Activated CD4-positive, alpha-beta T cell treated with anti-CD3 and anti-CD28 coated beads, Interleukin-2, amount 10 ng/mL, durations not matched to agents 24 days and 14 days (primary cell): ENCODE measurements at regions not wholly inside any gene's neighbourhood (a gene's known extent, or its start where the extent isn't known, plus 50 kb on each side); places are given as distances from the start of the nearest gene placed in this dataset.
"Not testable (repeated sequence)": the region's sequence is repeated elsewhere in the genome, so short reads cannot be mapped to it uniquely, and the experiment has no call there.

Experiments used
- DNase-seq: peaks from one replicate; pipeline ENCODE4 v3.0.0; 2022
- H3K27ac Mint-ChIP-seq: one replicate; pipeline ENCODE4 v1.8.0; 2022; ENCODE audit warnings: mild to moderate bottlenecking, mixed read lengths
- H3K27me3 Mint-ChIP-seq: one replicate; pipeline ENCODE4 v1.8.0; 2022; ENCODE audit warnings: mixed read lengths
- H3K36me3 Mint-ChIP-seq: one replicate; pipeline ENCODE4 v1.8.0; 2022; ENCODE audit warnings: low read depth, mild to moderate bottlenecking, mixed read lengths
- H3K4me1 Mint-ChIP-seq: one replicate; pipeline ENCODE4 v1.8.0; 2021; ENCODE audit warnings: mixed read lengths
- H3K4me3 Mint-ChIP-seq: one replicate; pipeline ENCODE4 v1.8.0; 2022; ENCODE audit warnings: mild to moderate bottlenecking, moderate library complexity, mixed read lengths
- H3K9me3 Mint-ChIP-seq: one replicate; pipeline ENCODE4 v1.8.0; 2021; ENCODE audit warnings: mixed read lengths
- intact Hi-C: fragments of 100-400 bp; cut with micrococcal nuclease; formaldehyde crosslinking; loops from one replicate; pipeline ENCODE4 v1.15.1; 2023

GRCh38 chrY:18599606-18600005 is 53.1 kb downstream of the HSFY1 start:
- intact Hi-C loops, H3K27me3 Mint-ChIP-seq, H3K27ac Mint-ChIP-seq, H3K36me3 Mint-ChIP-seq, DNase-seq, H3K9me3 Mint-ChIP-seq, H3K4me1 Mint-ChIP-seq, H3K4me3 Mint-ChIP-seq: not testable (repeated sequence)

DNA sequence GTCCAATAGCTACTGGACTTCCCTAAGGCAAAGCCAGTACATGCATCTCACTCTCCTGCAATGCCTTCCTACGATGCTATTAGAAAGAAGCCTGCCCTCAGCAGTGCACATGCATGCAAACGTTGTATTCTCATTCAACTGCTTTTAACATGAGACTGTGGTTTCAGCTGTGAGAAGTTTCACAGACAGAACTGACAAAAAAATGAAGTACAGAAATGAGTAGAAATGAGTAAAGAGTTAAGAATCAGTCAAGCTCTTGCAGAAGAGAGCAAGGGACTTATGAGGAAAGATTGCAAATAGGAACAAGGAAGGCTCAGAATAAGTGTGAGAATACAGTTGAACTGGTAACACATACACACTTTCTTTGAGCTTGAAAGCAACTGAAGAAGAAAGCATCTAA is 54.8 kb downstream of the HSFY1 start:
- DNase-seq, H3K36me3 Mint-ChIP-seq, H3K4me1 Mint-ChIP-seq, H3K4me3 Mint-ChIP-seq, H3K27ac Mint-ChIP-seq, H3K9me3 Mint-ChIP-seq, H3K27me3 Mint-ChIP-seq, intact Hi-C loops: not testable (repeated sequence)

GRCh38 chrY:18606251-18606650 is 59.7 kb downstream of the HSFY1 start:
- H3K36me3 Mint-ChIP-seq, DNase-seq, H3K4me1 Mint-ChIP-seq, H3K4me3 Mint-ChIP-seq, H3K9me3 Mint-ChIP-seq, intact Hi-C loops, H3K27ac Mint-ChIP-seq, H3K27me3 Mint-ChIP-seq: not testable (repeated sequence)

GRCh38 chrY:18608205-18608604 is 61.7 kb downstream of the HSFY1 start:
- H3K36me3 Mint-ChIP-seq, intact Hi-C loops, H3K4me1 Mint-ChIP-seq, H3K4me3 Mint-ChIP-seq, DNase-seq, H3K27ac Mint-ChIP-seq, H3K9me3 Mint-ChIP-seq, H3K27me3 Mint-ChIP-seq: not testable (repeated sequence)

DNA sequence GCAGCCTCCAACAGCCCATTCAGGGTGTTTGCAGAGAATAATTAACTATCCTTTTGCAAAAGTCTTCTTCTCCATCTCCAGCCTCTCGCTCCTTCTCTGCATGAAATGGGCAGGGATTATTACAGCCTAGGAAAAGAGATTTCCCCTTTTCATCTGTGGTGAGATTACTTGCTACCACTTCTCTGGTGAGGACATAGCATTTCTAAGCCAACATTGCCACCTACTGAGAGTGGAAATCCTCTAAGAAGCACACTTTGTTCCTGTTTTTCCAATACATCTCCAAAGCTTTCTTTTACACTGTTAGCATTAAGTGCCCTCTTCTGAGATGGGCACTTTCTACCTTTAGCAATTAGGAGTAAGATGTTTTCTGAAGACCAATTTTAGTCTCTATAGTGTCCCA is 69.3 kb downstream of the HSFY1 start:
- H3K27me3 Mint-ChIP-seq, H3K36me3 Mint-ChIP-seq, DNase-seq, H3K4me1 Mint-ChIP-seq, H3K9me3 Mint-ChIP-seq, H3K4me3 Mint-ChIP-seq, H3K27ac Mint-ChIP-seq, intact Hi-C loops: not testable (repeated sequence)

- intact Hi-C loops, H3K9me3 Mint-ChIP-seq, H3K27ac Mint-ChIP-seq, H3K36me3 Mint-ChIP-seq, H3K4me3 Mint-ChIP-seq, H3K27me3 Mint-ChIP-seq, H3K4me1 Mint-ChIP-seq, DNase-seq: not testable (repeated sequence)
Measured at GRCh38 chrY:18629805-18630516, 83.4 kb downstream of the HSFY1 start.

- DNase-seq, H3K36me3 Mint-ChIP-seq, H3K27ac Mint-ChIP-seq, H3K27me3 Mint-ChIP-seq, H3K9me3 Mint-ChIP-seq, H3K4me1 Mint-ChIP-seq, intact Hi-C loops, H3K4me3 Mint-ChIP-seq: not testable (repeated sequence)
Measured at GRCh38 chrY:18630571-18630970, 84.1 kb downstream of the HSFY1 start.

DNA sequence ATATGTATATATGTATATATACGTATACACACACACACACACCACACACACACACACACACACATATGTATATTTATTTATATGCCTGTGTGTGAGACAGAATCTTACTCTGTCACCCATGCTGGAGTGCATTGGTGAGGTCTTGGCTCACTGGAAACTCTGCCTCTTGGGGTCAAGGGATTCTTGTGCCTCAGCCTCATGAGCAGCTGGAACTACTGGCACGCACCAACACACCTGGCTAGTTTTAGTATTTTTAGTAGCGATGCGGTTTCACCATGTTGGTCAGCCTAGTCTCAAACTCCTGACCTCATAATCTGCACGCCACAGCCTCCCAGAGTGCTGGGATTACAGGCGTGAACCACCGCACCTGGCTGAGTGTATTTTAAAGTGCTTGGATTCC is 85.1 kb downstream of the HSFY1 start:
- intact Hi-C loops, H3K27me3 Mint-ChIP-seq, H3K27ac Mint-ChIP-seq, H3K4me3 Mint-ChIP-seq, DNase-seq, H3K4me1 Mint-ChIP-seq, H3K36me3 Mint-ChIP-seq, H3K9me3 Mint-ChIP-seq: not testable (repeated sequence)

- no peaks in the 10 kb centered on the region for H3K9me3 Mint-ChIP-seq
- no peak for DNase-seq
- H3K27me3 Mint-ChIP-seq, result no peaks in the 10 kb centered on the region
- H3K4me3 Mint-ChIP-seq, result no peak overlapping the region
- no peaks in the 10 kb centered on the region for H3K36me3 Mint-ChIP-seq
- intact Hi-C loops, result no loop called here
- H3K4me1 Mint-ChIP-seq, result no peaks in the 10 kb centered on the region
- no peak overlapping the region for H3K27ac Mint-ChIP-seq
Measured at GRCh38 chrY:18650746-18651145, 104.2 kb downstream of the HSFY1 start.

DNA sequence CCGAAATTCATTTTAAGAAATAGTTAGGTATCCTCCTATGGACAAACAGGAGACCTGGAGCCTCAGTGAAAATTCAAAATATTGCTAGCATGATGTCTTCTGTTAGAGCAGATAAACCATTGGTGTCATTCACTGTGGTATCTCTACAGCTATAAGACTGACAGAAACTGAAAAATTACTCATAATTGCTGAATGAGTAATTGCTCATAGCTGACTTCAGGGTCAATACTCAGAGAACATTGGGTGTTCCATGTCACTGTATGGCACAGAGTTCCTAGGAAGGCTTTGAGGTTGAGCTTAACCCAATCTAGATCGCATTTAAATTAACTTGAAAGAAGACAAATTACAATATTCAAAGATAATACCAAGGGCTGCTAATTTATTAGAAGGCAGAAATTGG is 109.0 kb downstream of the HSFY2 start:
- peaks cover 2% of the 10 kb centered on the region for H3K27me3 Mint-ChIP-seq
- intact Hi-C loops, result no loop called here
- H3K4me1 Mint-ChIP-seq, result peaks cover 7% of the 10 kb centered on the region
- no peaks in the 10 kb centered on the region for H3K36me3 Mint-ChIP-seq
- no peaks in the 10 kb centered on the region for H3K9me3 Mint-ChIP-seq
- no peak for DNase-seq
- no peak overlapping the region for H3K4me3 Mint-ChIP-seq
- H3K27ac Mint-ChIP-seq, result no peak overlapping the region

GRCh38 chrY:18669790-18670189 is 103.7 kb downstream of the HSFY2 start:
- no peaks in the 10 kb centered on the region for H3K27me3 Mint-ChIP-seq
- H3K9me3 Mint-ChIP-seq, result no peaks in the 10 kb centered on the region
- peaks cover 6% of the 10 kb centered on the region for H3K4me1 Mint-ChIP-seq
- DNase-seq, result peak; percentile 58
- no peaks in the 10 kb centered on the region for H3K36me3 Mint-ChIP-seq
- H3K4me3 Mint-ChIP-seq, result no peak overlapping the region
- intact Hi-C loops, result no loop called here
- no peak overlapping the region for H3K27ac Mint-ChIP-seq

DNA sequence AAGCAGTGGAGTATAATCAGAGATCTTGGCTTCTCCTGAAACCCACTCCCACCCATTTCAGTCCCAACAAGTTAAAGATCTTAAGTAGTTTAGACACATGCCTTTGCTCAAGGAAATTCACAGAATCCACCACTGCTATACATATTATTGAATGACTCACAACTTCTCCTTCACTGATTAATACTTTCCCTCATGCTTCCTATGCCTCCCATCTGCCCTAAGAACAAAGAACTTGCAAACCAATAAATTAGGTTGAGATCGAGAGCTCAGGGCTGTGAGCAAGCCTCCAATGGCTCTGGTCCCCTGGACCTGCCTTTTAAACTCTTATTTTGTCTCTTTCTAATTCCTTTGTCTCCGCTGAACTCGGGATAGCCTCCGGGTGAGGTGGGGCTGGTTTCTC is 101.6 kb downstream of the HSFY2 start:
- no peaks in the 10 kb centered on the region for H3K9me3 Mint-ChIP-seq
- no peak overlapping the region for H3K27ac Mint-ChIP-seq
- intact Hi-C loops, result no loop called here
- H3K4me3 Mint-ChIP-seq, result no peak overlapping the region
- H3K36me3 Mint-ChIP-seq, result no peaks in the 10 kb centered on the region
- H3K4me1 Mint-ChIP-seq, result no peaks in the 10 kb centered on the region
- no peak for DNase-seq
- no peaks in the 10 kb centered on the region for H3K27me3 Mint-ChIP-seq

DNA sequence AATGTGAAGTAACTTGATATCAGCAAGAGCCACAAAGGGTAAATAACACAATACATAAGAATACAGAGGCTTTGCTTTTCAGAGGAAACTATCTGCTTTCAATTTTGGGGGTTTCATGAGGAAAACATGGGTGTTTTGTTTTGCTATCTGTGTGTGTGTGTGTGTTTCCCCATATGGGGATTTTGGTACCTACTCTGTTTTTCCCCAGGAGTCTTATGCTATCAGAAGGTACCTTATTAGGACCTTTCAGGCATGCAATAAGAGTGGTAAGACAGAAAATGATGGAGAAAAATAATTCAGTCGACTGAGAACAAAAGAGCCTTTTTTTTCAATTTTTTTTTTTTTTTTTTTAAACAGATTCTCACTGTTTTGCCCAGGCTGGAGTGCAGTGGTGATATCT is 87.5 kb downstream of the HSFY2 start:
- intact Hi-C loops, H3K4me1 Mint-ChIP-seq, DNase-seq, H3K9me3 Mint-ChIP-seq, H3K27ac Mint-ChIP-seq, H3K27me3 Mint-ChIP-seq, H3K36me3 Mint-ChIP-seq, H3K4me3 Mint-ChIP-seq: not testable (repeated sequence)

DNA sequence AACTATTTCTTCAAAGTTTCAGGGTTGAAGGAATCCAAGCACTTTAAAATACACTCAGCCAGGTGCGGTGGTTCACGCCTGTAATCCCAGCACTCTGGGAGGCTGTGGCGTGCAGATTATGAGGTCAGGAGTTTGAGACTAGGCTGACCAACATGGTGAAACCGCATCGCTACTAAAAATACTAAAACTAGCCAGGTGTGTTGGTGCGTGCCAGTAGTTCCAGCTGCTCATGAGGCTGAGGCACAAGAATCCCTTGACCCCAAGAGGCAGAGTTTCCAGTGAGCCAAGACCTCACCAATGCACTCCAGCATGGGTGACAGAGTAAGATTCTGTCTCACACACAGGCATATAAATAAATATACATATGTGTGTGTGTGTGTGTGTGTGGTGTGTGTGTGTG is 85.2 kb downstream of the HSFY2 start:
- not testable (repeated sequence) for H3K36me3 Mint-ChIP-seq

GRCh38 chrY:18689420-18689819 is 84.1 kb downstream of the HSFY2 start:
- H3K27me3 Mint-ChIP-seq, DNase-seq, H3K36me3 Mint-ChIP-seq, H3K9me3 Mint-ChIP-seq, intact Hi-C loops, H3K4me1 Mint-ChIP-seq, H3K27ac Mint-ChIP-seq, H3K4me3 Mint-ChIP-seq: not testable (repeated sequence)

More for the DNA sequence above, 85.2 kb downstream of the HSFY2 start:
- H3K4me3 Mint-ChIP-seq, H3K27me3 Mint-ChIP-seq, DNase-seq, H3K4me1 Mint-ChIP-seq, H3K27ac Mint-ChIP-seq, H3K9me3 Mint-ChIP-seq, intact Hi-C loops: not testable (repeated sequence)
